Karpas-422 (cell line): ENCODE measurements at regions not wholly inside any gene's neighbourhood (a gene's known extent, or its start where the extent isn't known, plus 50 kb on each side); places are given as distances from the start of the nearest gene placed in this dataset.

Experiments
- DNase-seq: peaks from one replicate; pipeline ENCODE4 v3.0.0-alpha.2; 2015
- H2AFZ ChIP-seq: fragments of 200-600 bp; sonication (generic); 2 replicates; pipeline ENCODE4 v1.6.1; 2014; ENCODE audit warnings: antibody characterized with exemption, low read length, mixed read lengths
- H3K27ac ChIP-seq: fragments of 200-600 bp; sonication (generic); 2 replicates; pipeline ENCODE4 v1.5.1; 2014; ENCODE audit warnings: mild to moderate bottlenecking, low read length, moderate library complexity
- H3K27me3 ChIP-seq: fragments of 200-600 bp; sonication (generic); 2 replicates; pipeline ENCODE4 v1.6.1; 2014; ENCODE audit warnings: low read length, mixed read lengths
- H3K36me3 ChIP-seq: fragments of 200-600 bp; sonication (generic); 2 replicates; pipeline ENCODE4 v1.6.1; 2014; ENCODE audit warnings: low read length, mixed read lengths; ENCODE audit not compliant: insufficient read depth
- H3K4me1 ChIP-seq: fragments of 200-600 bp; sonication (generic); 2 replicates; pipeline ENCODE4 v1.6.1; 2014; ENCODE audit warnings: mild to moderate bottlenecking, low read length, mixed read lengths
- H3K4me2 ChIP-seq: fragments of 200-600 bp; sonication (generic); 2 replicates; pipeline ENCODE4 v1.6.1; 2014; ENCODE audit warnings: low read length, low read depth, mild to moderate bottlenecking; ENCODE audit not compliant: poor library complexity, severe bottlenecking
- H3K4me3 ChIP-seq: fragments of 200-600 bp; sonication (generic); 2 replicates; pipeline ENCODE4 v1.5.1; 2014; ENCODE audit warnings: mild to moderate bottlenecking, antibody characterized with exemption, low read length, mixed read lengths
- H3K79me2 ChIP-seq: fragments of 200-600 bp; sonication (generic); 2 replicates; pipeline ENCODE4 v1.6.1; 2014; ENCODE audit warnings: mild to moderate bottlenecking, low read length, mixed read lengths
- H3K9ac ChIP-seq: fragments of 200-600 bp; sonication (generic); 2 replicates; pipeline ENCODE4 v1.6.0; 2014; ENCODE audit warnings: low read length
- H3K9me2 ChIP-seq: fragments of 200-600 bp; sonication (generic), shearing (Covaris generic); replicated peaks from 2 replicates; pipeline ENCODE4 v1.6.0; 2014; ENCODE audit warnings: mild to moderate bottlenecking, low read length, moderate library complexity; ENCODE audit not compliant: insufficient read depth
- H3K9me3 ChIP-seq: fragments of 300-700, 200-600 bp; sonication (generic); 2 replicates; pipeline ENCODE4 v1.6.1; 2014; ENCODE audit warnings: low read length, mixed read lengths
- H4K20me1 ChIP-seq: fragments of 200-600 bp; sonication (generic); 2 replicates; pipeline ENCODE4 v1.6.1; 2014; ENCODE audit warnings: mild to moderate bottlenecking, antibody characterized with exemption, low read length, low read depth; ENCODE audit not compliant: insufficient read depth

GRCh38 chr5:133794771-133795415, 173.5 kb downstream of the C5orf15 start:
- no peaks in the 10 kb centered on the region for H3K36me3 ChIP-seq
- H3K9me2 ChIP-seq: no peaks in the 10 kb centered on the region
- H3K9ac ChIP-seq: no peak overlapping the region
- no peak for DNase-seq
- no peaks in the 10 kb centered on the region for H3K9me3 ChIP-seq
- H2AFZ ChIP-seq: no peak overlapping the region
- no peaks in the 10 kb centered on the region for H3K27me3 ChIP-seq
- no peak overlapping the region for H3K4me2 ChIP-seq
- H3K27ac ChIP-seq: no peak overlapping the region
- no peaks in the 10 kb centered on the region for H4K20me1 ChIP-seq
- H3K4me3 ChIP-seq: no peak overlapping the region
- H3K79me2 ChIP-seq: no peaks in the 10 kb centered on the region
- peaks cover 3% of the 10 kb centered on the region; the same call in 1 of the 2 replicates for H3K4me1 ChIP-seq

GRCh38 chr5:133793756-133794465, 174.5 kb downstream of the C5orf15 start:
- no peak for DNase-seq
- Histone ChIP-seq H3K4me3 (no peak overlapping the region), H3K36me3 (no peaks in the 10 kb centered on the region), H2AFZ (no peak overlapping the region), H3K4me2 (no peak overlapping the region), H3K79me2 (no peaks in the 10 kb centered on the region), H3K27me3 (no peaks in the 10 kb centered on the region), H3K27ac (no peak overlapping the region), H3K9me3 (no peaks in the 10 kb centered on the region), H4K20me1 (no peaks in the 10 kb centered on the region), H3K9me2 (no peaks in the 10 kb centered on the region), H3K9ac (no peak overlapping the region), H3K4me1 (peaks cover 3% of the 10 kb centered on the region; the same call in 1 of the 2 replicates)

- H3K79me2 ChIP-seq: no peaks in the 10 kb centered on the region
- no peaks in the 10 kb centered on the region for H3K27me3 ChIP-seq
- no peaks in the 10 kb centered on the region for H3K9me2 ChIP-seq
- H3K4me1 ChIP-seq: peaks cover 3% of the 10 kb centered on the region; the same call in 1 of the 2 replicates
- H3K4me2 ChIP-seq: no peak overlapping the region
- no peak overlapping the region for H3K4me3 ChIP-seq
- no peak overlapping the region for H3K9ac ChIP-seq
- no peak for DNase-seq
- H2AFZ ChIP-seq: no peak overlapping the region
- no peaks in the 10 kb centered on the region for H3K36me3 ChIP-seq
- H3K27ac ChIP-seq: no peak overlapping the region
- H4K20me1 ChIP-seq: no peaks in the 10 kb centered on the region
- no peaks in the 10 kb centered on the region for H3K9me3 ChIP-seq
Observed at GRCh38 chr5:133792655-133793054, 175.8 kb downstream of the C5orf15 start.

GRCh38 chr5:133792024-133792423, 176.4 kb downstream of the C5orf15 start:
- H3K4me2 ChIP-seq: no peak overlapping the region
- H3K27me3 ChIP-seq: no peaks in the 10 kb centered on the region
- no peak overlapping the region for H3K27ac ChIP-seq
- no peak for DNase-seq
- no peak overlapping the region for H3K4me3 ChIP-seq
- H3K4me1 ChIP-seq: peaks cover 3% of the 10 kb centered on the region; the same call in 1 of the 2 replicates
- no peaks in the 10 kb centered on the region for H4K20me1 ChIP-seq
- H3K36me3 ChIP-seq: no peaks in the 10 kb centered on the region
- H2AFZ ChIP-seq: no peak overlapping the region
- no peaks in the 10 kb centered on the region for H3K9me2 ChIP-seq
- no peak overlapping the region for H3K9ac ChIP-seq
- H3K79me2 ChIP-seq: no peaks in the 10 kb centered on the region
- no peaks in the 10 kb centered on the region for H3K9me3 ChIP-seq

GRCh38 chr5:133790898-133791297, 177.5 kb downstream of the C5orf15 start:
- H3K9me2 ChIP-seq: no peaks in the 10 kb centered on the region

GRCh38 chr5:133789428-133789827, 177.1 kb upstream of the FSTL4 start:
- Histone ChIP-seq H3K4me3 (no peak overlapping the region), H3K4me2 (no peak overlapping the region), H4K20me1 (no peaks in the 10 kb centered on the region), H3K27me3 (0 out of 2 replicates have a peak, but pooled peaks cover under 1% of the 10 kb centered on the region), H3K9me2 (no peaks in the 10 kb centered on the region), H3K27ac (no peak overlapping the region), H3K36me3 (no peaks in the 10 kb centered on the region), H3K4me1 (no peaks in the 10 kb centered on the region), H2AFZ (no peak overlapping the region), H3K9me3 (no peaks in the 10 kb centered on the region), H3K79me2 (no peaks in the 10 kb centered on the region), H3K9ac (no peak overlapping the region)
- no peak for DNase-seq

More at GRCh38 chr5:133790898-133791297, 177.5 kb downstream of the C5orf15 start:
- H3K4me1 ChIP-seq: peaks cover 3% of the 10 kb centered on the region; the same call in 1 of the 2 replicates
- H3K27ac ChIP-seq: no peak overlapping the region
- no peak overlapping the region for H3K4me2 ChIP-seq
- no peak overlapping the region for H2AFZ ChIP-seq
- H3K9ac ChIP-seq: no peak overlapping the region
- no peak for DNase-seq
- no peaks in the 10 kb centered on the region for H3K79me2 ChIP-seq
- H3K4me3 ChIP-seq: no peak overlapping the region
- no peaks in the 10 kb centered on the region for H4K20me1 ChIP-seq
- H3K27me3 ChIP-seq: no peaks in the 10 kb centered on the region
- H3K9me3 ChIP-seq: no peaks in the 10 kb centered on the region
- H3K36me3 ChIP-seq: no peaks in the 10 kb centered on the region

- Histone ChIP-seq H3K9me3 (no peaks in the 10 kb centered on the region), H3K36me3 (no peaks in the 10 kb centered on the region), H3K79me2 (no peaks in the 10 kb centered on the region), H3K9me2 (no peaks in the 10 kb centered on the region), H3K4me2 (no peak overlapping the region), H3K27ac (no peak overlapping the region), H3K27me3 (0 out of 2 replicates have a peak, but pooled peaks cover 2% of the 10 kb centered on the region), H3K9ac (no peak overlapping the region), H3K4me1 (no peaks in the 10 kb centered on the region), H3K4me3 (no peak overlapping the region), H4K20me1 (no peaks in the 10 kb centered on the region), H2AFZ (no peak overlapping the region)
- DNase-seq: no peak
Observed at GRCh38 chr5:133788121-133788520, 175.8 kb upstream of the FSTL4 start.

GRCh38 chr5:133786420-133786819, 174.1 kb upstream of the FSTL4 start:
- H3K4me2 ChIP-seq: no peak overlapping the region
- H3K4me1 ChIP-seq: no peaks in the 10 kb centered on the region
- no peak overlapping the region for H3K9ac ChIP-seq
- no peaks in the 10 kb centered on the region for H3K9me2 ChIP-seq
- no peaks in the 10 kb centered on the region for H3K9me3 ChIP-seq
- no peak overlapping the region for H3K27ac ChIP-seq
- no peak overlapping the region for H2AFZ ChIP-seq
- H3K79me2 ChIP-seq: no peaks in the 10 kb centered on the region
- H4K20me1 ChIP-seq: no peaks in the 10 kb centered on the region
- H3K4me3 ChIP-seq: no peak overlapping the region
- no peaks in the 10 kb centered on the region for H3K36me3 ChIP-seq
- H3K27me3 ChIP-seq: 0 out of 2 replicates have a peak, but pooled peaks cover 2% of the 10 kb centered on the region
- DNase-seq: no peak
